CD8-positive, alpha-beta memory T cell (primary cell): ENCODE measurements at regions not wholly inside any gene's neighbourhood (a gene's known extent, or its start where the extent isn't known, plus 50 kb on each side); places are given as distances from the start of the nearest gene placed in this dataset.

Source experiments
- CTCF ChIA-PET: fragments of 350-600 bp; sonication (Branson Sonifier 250); formaldehyde crosslinking; loops from one replicate; lab custom pipeline; 2021; ENCODE audit warnings: antibody characterized with exemption; lab: Charles Lee
- POLR2A ChIA-PET: fragments of 350-600 bp; sonication (Branson Sonifier 250); formaldehyde crosslinking; loops from one replicate; lab custom pipeline; 2021; ENCODE audit warnings: antibody characterized with exemption; lab: Charles Lee
- DNase-seq, 5 donors: peaks; one replicate each; pipeline versions ENCODE4 v3.0.0 to v3.0.0-alpha.2; 2020 to 2022; ENCODE audit warnings: mixed read lengths in 1 of 5
- H3K27ac ChIP-seq: one replicate; pipeline ENCODE4 v1.7.0; 2013; ENCODE audit warnings: low read depth, mild to moderate bottlenecking, low read length, moderate library complexity
- H3K27me3 ChIP-seq: 2 replicates; pipeline ENCODE4 v1.7.0; 2013; ENCODE audit warnings: low read length, mild to moderate bottlenecking; ENCODE audit not compliant: insufficient read depth, poor library complexity, severe bottlenecking
- H3K36me3 ChIP-seq: 2 replicates; pipeline ENCODE4 v1.7.0; 2013; ENCODE audit warnings: mild to moderate bottlenecking, low read length, moderate library complexity; ENCODE audit not compliant: insufficient read depth
- H3K4me1 ChIP-seq: 2 replicates; pipeline ENCODE4 v1.7.0; 2013; ENCODE audit warnings: mild to moderate bottlenecking, low read length, moderate library complexity; ENCODE audit not compliant: insufficient read depth
- H3K4me3 ChIP-seq: 2 replicates; pipeline ENCODE4 v1.7.0; 2013; ENCODE audit warnings: mild to moderate bottlenecking, low read length
- H3K9me3 ChIP-seq: 2 replicates; pipeline ENCODE4 v1.7.0; 2013; ENCODE audit warnings: mild to moderate bottlenecking, low read length
- H3K27ac Mint-ChIP-seq, 8 donors: one replicate each; pipeline ENCODE4 v1.8.0; 2020 to 2021; ENCODE audit warnings: mixed read lengths in 8 of 8, mild to moderate bottlenecking in 6 of 8, inconsistent platforms in 3 of 8, moderate library complexity in 3 of 8
- H3K27me3 Mint-ChIP-seq, 2 donors: one replicate each; pipeline ENCODE4 v1.8.0; 2020 to 2021; ENCODE audit warnings: mixed read lengths in 2 of 2, mild to moderate bottlenecking in 1 of 2, moderate library complexity in 1 of 2
- H3K36me3 Mint-ChIP-seq, 3 donors: one replicate each; pipeline ENCODE4 v1.8.0; 2020 to 2021; ENCODE audit warnings: mixed read lengths in 3 of 3, inconsistent platforms in 1 of 3, mild to moderate bottlenecking in 1 of 3
- H3K4me1 Mint-ChIP-seq, 3 donors: one replicate each; pipeline ENCODE4 v1.8.0; 2020 to 2021; ENCODE audit warnings: mixed read lengths in 3 of 3, inconsistent platforms in 1 of 3, mild to moderate bottlenecking in 1 of 3
- H3K4me3 Mint-ChIP-seq, 7 donors: one replicate each; pipeline ENCODE4 v1.8.0; 2020 to 2021; ENCODE audit warnings: mixed read lengths in 7 of 7, mild to moderate bottlenecking in 6 of 7, moderate library complexity in 4 of 7, inconsistent platforms in 2 of 7
- H3K9me3 Mint-ChIP-seq, 5 donors: one replicate each; pipeline ENCODE4 v1.8.0; 2020 to 2022; ENCODE audit warnings: mixed read lengths in 5 of 5, mild to moderate bottlenecking in 3 of 5, moderate library complexity in 2 of 5, inconsistent platforms in 1 of 5

DNA sequence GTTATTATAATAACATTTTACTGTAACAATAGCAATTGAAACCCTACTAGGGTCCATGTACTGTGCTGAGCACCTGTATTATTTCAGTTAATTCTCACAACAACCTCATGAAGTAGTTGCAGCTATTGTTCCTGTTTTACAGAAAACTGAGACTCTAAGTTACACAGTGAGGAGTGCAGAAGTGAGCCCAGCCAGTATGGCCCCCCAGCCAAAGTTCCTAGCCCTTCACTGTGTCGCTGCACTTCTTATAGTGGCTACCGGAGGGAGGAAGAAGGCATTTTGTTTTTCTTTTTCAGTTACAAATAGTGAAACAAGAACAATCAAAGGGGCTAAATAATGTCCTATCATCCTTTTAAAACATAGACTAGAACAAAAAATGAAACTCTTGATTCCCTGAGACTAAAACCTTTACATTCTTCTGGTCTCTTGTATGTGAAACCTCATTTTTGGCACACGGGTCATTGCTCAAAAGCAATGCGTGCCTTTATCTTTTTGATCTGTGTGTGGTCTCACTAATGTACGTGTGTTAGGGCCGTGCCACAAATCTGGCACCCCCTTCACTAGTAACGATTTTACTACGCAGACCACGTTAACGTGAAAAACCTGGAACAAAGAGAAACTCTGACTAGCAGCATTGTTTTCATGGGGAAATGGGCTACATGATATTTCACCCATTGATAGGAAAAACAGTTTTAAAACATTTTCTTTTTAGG lies 88.7 kb downstream of the LLPH start:
- no peaks in the 10 kb centered on the region for H3K36me3 Mint-ChIP-seq
- H3K4me1 ChIP-seq, result no peaks in the 10 kb centered on the region
- no peak overlapping the region for H3K27ac ChIP-seq
- CTCF ChIA-PET, result no interaction called here
- H3K27me3 ChIP-seq, result no peaks in the 10 kb centered on the region
- H3K4me3 Mint-ChIP-seq, result no peak overlapping the region
- H3K9me3 Mint-ChIP-seq, result peaks cover 0 to 2% (median 0%) of the 10 kb centered on the region in 5 donors
- no peaks in the 10 kb centered on the region for H3K9me3 ChIP-seq
- POLR2A ChIA-PET, result no interaction called here
- no peaks in the 10 kb centered on the region for H3K36me3 ChIP-seq
- H3K4me3 ChIP-seq, result no peak overlapping the region
- no peak for DNase-seq
- H3K4me1 Mint-ChIP-seq, result no peaks in the 10 kb centered on the region
- H3K27ac Mint-ChIP-seq, result no peak overlapping the region
- H3K27me3 Mint-ChIP-seq, result peaks cover 0 to 23% of the 10 kb centered on the region in 2 donors

DNA sequence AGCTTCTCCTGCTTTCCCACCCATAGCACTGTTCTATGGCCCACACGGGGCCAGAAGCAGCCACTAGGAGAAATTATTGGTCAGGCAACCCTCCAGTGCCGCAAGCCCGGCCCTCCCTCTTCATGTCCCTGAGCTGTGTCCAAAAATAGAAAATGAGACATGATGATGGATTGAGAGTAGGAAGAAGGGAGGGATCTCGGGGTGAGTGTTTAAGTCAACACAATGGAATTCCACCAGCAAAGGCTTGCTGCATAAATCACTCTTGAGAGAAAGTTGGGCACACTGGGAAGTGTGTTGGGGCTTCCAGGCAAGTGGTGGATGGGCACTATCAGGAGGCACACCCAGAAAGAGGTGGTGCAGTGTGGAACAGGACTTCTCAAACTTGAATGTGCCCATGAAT lies 94.2 kb downstream of the LLPH start:
- ChIA-PET POLR2A (no interaction called here), CTCF (no interaction called here)
- Mint-ChIP-seq H3K27ac (no peak overlapping the region), H3K9me3 (peaks cover 0 to 2% (median 0%) of the 10 kb centered on the region in 5 donors), H3K4me3 (no peak overlapping the region), H3K4me1 (no peaks in the 10 kb centered on the region), H3K27me3 (peaks cover 3 to 34% of the 10 kb centered on the region in 2 donors), H3K36me3 (no peaks in the 10 kb centered on the region)
- Histone ChIP-seq H3K4me3 (no peak overlapping the region), H3K4me1 (no peaks in the 10 kb centered on the region), H3K27me3 (no peaks in the 10 kb centered on the region), H3K9me3 (no peaks in the 10 kb centered on the region), H3K36me3 (no peaks in the 10 kb centered on the region), H3K27ac (no peak overlapping the region)
- DNase-seq, result no peak

DNA sequence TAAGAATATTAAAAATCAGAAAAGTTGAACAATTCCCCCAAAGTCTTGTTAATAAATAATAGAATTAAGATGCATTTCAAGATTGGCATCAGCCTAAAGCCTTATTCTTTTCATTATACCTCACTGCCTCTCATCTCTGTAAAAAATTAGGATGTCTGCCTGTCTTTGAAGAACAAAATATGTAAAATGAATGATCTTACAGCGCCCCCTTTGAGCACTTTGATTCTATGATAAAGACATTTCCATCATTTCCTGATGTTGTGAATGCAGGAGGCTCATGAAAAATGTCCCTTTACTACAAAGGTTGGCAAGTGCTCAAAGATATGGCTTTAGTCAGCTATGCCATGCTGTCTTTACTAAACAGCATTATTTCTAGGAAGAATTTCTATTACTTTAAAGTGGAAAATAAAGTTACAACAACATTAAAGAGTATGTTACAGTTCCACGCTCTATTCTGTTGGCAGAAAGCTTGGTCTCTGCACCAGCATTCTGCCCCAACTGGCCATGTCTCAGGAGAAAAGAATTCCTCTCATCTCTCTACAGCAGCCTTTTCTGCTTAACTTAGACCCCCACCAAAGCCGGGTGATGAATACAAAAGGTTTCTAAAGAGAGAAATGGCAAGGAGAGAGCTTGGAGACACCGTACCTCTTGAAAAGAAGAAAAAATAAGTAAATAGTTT lies 95.1 kb downstream of the LLPH start:
- Histone ChIP-seq H3K36me3 (no peaks in the 10 kb centered on the region), H3K9me3 (no peaks in the 10 kb centered on the region), H3K27me3 (no peaks in the 10 kb centered on the region), H3K4me1 (no peaks in the 10 kb centered on the region), H3K27ac (no peak overlapping the region), H3K4me3 (no peak overlapping the region)
- Mint-ChIP-seq H3K4me1 (no peaks in the 10 kb centered on the region), H3K36me3 (no peaks in the 10 kb centered on the region), H3K9me3 (peaks cover 0 to 2% (median 0%) of the 10 kb centered on the region in 5 donors), H3K27me3 (peaks cover 3 to 32% of the 10 kb centered on the region in 2 donors), H3K4me3 (no peak overlapping the region), H3K27ac (no peak overlapping the region)
- CTCF ChIA-PET, result no interaction called here
- DNase-seq, result no peak
- POLR2A ChIA-PET, result no interaction called here

DNA sequence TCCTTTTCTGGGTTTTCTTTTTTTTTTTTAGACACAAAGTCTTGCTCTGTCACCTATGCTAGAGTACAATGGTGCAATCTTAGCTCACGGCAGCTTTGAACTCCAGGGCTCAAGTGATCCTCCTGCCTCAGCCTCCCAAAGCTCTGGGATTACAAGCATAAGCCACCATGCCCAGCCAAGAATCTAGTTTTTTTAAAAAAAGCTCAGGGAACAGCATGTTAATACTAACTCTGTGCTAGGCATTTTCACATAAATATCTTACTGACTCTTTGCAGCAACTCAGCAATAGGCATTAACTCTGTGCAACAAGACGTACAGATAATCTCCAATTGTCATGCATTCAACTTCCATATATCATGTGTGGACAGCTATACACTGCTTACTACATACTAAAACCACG lies 97.4 kb downstream of the LLPH start:
- Histone ChIP-seq H3K27me3 (no peaks in the 10 kb centered on the region), H3K36me3 (no peaks in the 10 kb centered on the region), H3K4me3 (no peak overlapping the region), H3K4me1 (no peaks in the 10 kb centered on the region), H3K9me3 (no peaks in the 10 kb centered on the region), H3K27ac (no peak overlapping the region)
- POLR2A ChIA-PET, result no interaction called here
- H3K36me3 Mint-ChIP-seq, result no peaks in the 10 kb centered on the region
- peaks cover 3 to 26% of the 10 kb centered on the region in 2 donors for H3K27me3 Mint-ChIP-seq
- no peaks in the 10 kb centered on the region for H3K4me1 Mint-ChIP-seq
- no peak overlapping the region for H3K4me3 Mint-ChIP-seq
- CTCF ChIA-PET, result no interaction called here
- H3K9me3 Mint-ChIP-seq, result peaks cover 0 to 2% (median 0%) of the 10 kb centered on the region in 5 donors
- DNase-seq, result no peak
- no peak overlapping the region for H3K27ac Mint-ChIP-seq

DNA sequence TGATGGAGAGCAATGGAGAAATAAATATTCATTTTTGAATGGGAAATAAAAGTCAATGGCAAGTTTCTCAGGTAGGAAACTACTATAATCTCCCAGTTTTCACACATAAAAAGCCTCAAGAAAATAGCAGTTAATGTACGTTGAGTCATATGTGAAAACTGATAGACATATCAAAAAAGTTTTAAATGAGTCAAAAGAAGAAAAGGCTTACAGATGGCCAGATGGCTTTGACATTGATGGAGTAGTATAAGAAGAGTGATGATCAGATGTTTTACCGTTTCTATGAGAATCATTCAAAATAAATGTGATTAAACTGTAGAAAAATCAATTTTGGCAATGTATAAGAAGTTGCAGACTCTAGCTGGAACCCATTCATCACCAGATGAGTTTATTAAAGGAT lies 97.8 kb downstream of the LLPH start:
- peaks cover 3 to 26% of the 10 kb centered on the region in 2 donors for H3K27me3 Mint-ChIP-seq
- H3K4me3 Mint-ChIP-seq, result no peak overlapping the region
- no peaks in the 10 kb centered on the region for H3K27me3 ChIP-seq
- no peak overlapping the region for H3K27ac Mint-ChIP-seq
- no peaks in the 10 kb centered on the region for H3K9me3 ChIP-seq
- no peaks in the 10 kb centered on the region for H3K4me1 Mint-ChIP-seq
- H3K4me3 ChIP-seq, result no peak overlapping the region
- DNase-seq, result no peak
- ChIA-PET POLR2A (no interaction called here), CTCF (no interaction called here)
- no peaks in the 10 kb centered on the region for H3K36me3 ChIP-seq
- no peaks in the 10 kb centered on the region for H3K36me3 Mint-ChIP-seq
- peaks cover 0 to 2% (median 0%) of the 10 kb centered on the region in 5 donors for H3K9me3 Mint-ChIP-seq
- H3K4me1 ChIP-seq, result no peaks in the 10 kb centered on the region
- H3K27ac ChIP-seq, result no peak overlapping the region

DNA sequence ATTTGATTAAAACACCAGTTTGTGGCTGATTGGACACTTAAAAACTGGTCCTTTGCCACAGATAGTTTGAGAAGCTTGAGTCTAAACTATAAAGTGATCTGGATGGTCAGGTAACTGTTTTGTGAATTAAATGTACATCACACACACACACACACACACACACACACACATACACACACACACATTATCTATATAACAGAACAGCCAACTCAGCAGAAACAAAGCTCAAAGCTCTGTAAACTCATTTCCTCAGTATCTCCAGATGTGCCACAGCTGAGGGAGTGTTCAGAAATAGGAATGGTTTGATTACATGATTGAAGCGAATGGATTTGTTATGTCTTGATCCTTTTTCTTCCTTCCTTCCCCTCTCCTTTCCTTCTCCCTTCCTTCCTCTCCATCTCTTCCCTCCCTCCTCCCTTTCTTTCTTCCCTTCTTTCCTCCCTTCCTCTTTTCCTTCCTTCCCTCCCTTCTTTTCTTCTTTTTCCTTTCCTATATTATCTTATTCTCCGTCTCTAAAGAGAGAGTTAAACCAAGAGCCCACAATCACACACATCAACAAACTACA lies 100.3 kb downstream of the LLPH start:
- Mint-ChIP-seq H3K9me3 (peaks cover 0 to 2% (median 0%) of the 10 kb centered on the region in 5 donors), H3K36me3 (no peaks in the 10 kb centered on the region), H3K4me3 (no peak overlapping the region), H3K4me1 (no peaks in the 10 kb centered on the region), H3K27me3 (peaks cover 3 to 20% of the 10 kb centered on the region in 2 donors), H3K27ac (no peak overlapping the region)
- no peak overlapping the region for H3K4me3 ChIP-seq
- H3K27ac ChIP-seq, result no peak overlapping the region
- no peaks in the 10 kb centered on the region for H3K36me3 ChIP-seq
- DNase-seq, result no peak
- no peaks in the 10 kb centered on the region for H3K27me3 ChIP-seq
- POLR2A ChIA-PET, result no interaction called here
- H3K4me1 ChIP-seq, result no peaks in the 10 kb centered on the region
- CTCF ChIA-PET, result interaction anchor here (0.9 kb wide), 1 partner anchor 19 kb away, joined by 3 read pairs; no protein-coding TSS in a partner anchor
- H3K9me3 ChIP-seq, result no peaks in the 10 kb centered on the region

DNA sequence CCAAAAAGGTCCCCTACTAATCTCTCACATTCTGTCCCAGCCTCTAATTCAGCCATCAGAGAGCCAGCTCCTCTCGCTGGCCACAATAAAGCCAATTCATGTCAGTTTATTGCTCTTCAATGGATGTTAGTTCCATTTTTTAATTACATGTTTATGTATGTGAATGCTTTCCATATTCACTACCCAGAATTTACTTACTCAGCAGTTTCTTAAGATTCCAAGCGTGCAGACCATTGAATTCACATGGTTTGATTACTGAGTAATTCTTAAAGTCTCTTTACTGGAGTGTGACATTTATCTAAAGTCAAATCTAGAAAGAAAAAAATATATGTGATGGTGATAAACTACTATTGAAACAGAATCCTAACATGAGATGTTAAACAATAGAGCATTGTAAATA lies 102.2 kb downstream of the LLPH start:
- Histone ChIP-seq H3K4me1 (no peaks in the 10 kb centered on the region), H3K36me3 (no peaks in the 10 kb centered on the region), H3K27ac (no peak overlapping the region), H3K9me3 (no peaks in the 10 kb centered on the region), H3K4me3 (no peak overlapping the region), H3K27me3 (no peaks in the 10 kb centered on the region)
- peaks cover 2 to 25% of the 10 kb centered on the region in 2 donors for H3K27me3 Mint-ChIP-seq
- H3K4me3 Mint-ChIP-seq, result no peak overlapping the region
- H3K27ac Mint-ChIP-seq, result no peak overlapping the region
- ChIA-PET CTCF (no interaction called here), POLR2A (no interaction called here)
- DNase-seq, result no peak
- no peaks in the 10 kb centered on the region for H3K4me1 Mint-ChIP-seq
- no peaks in the 10 kb centered on the region for H3K36me3 Mint-ChIP-seq
- H3K9me3 Mint-ChIP-seq, result peaks cover 0 to 2% (median 0%) of the 10 kb centered on the region in 5 donors

DNA sequence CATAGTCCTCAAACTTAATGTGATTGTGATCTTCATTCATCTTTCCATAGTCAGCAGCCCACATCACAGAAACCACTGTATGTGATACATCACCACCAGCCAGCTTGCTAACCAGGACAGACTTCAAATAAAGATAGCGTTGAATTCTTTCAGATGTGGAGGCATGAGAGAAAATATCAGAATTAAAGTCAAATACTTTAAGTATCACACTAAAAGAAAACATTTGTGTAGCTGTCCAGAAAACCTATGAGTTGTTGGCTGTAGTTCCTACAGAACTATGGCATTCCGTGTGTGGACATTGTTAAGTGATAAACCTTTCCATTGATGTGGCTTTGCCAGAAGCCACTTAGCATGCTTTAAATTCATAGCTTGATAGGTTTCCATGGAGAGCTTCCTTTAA lies 105.1 kb downstream of the LLPH start:
- Mint-ChIP-seq H3K4me3 (no peak overlapping the region), H3K4me1 (no peaks in the 10 kb centered on the region), H3K27me3 (peaks cover 4 to 27% of the 10 kb centered on the region in 2 donors), H3K27ac (no peak overlapping the region), H3K9me3 (peaks cover 0 to 2% (median 0%) of the 10 kb centered on the region in 5 donors), H3K36me3 (no peaks in the 10 kb centered on the region)
- Histone ChIP-seq H3K27me3 (no peaks in the 10 kb centered on the region), H3K36me3 (no peaks in the 10 kb centered on the region), H3K9me3 (no peaks in the 10 kb centered on the region), H3K4me3 (no peak overlapping the region), H3K4me1 (no peaks in the 10 kb centered on the region), H3K27ac (no peak overlapping the region)
- ChIA-PET CTCF (no interaction called here), POLR2A (no interaction called here)
- no peak for DNase-seq
